ENCODE measurements at regions not wholly inside any gene's neighbourhood (a gene's known extent, or its start where the extent isn't known, plus 50 kb on each side); places are given as distances from the start of the nearest gene placed in this dataset.
"Not testable (repeated sequence)": the region's sequence is repeated elsewhere in the genome, so short reads cannot be mapped to it uniquely, and the experiment has no call there.

- H3K36me3 ChIP-seq (ENCODE audit: control insufficient read depth in 2 of 3, insufficient read depth in 3 of 3, low read length in 3 of 3): no peaks in the 10 kb centered on the region
- FAIRE-seq: no peak
- intact Hi-C loops (cut with DNase I): loop anchor here (10.0 kb wide), 2 partner anchors 210 to 700 kb away; partner anchors contain the start of gene FNDC8
- TF ChIP-seq CTCF (IDR thresholded peaks at IDR 0.05; ENCODE audit: borderline replicate concordance, extremely low read depth, insufficient read depth): no peak
- H3K9me3 ChIP-seq (ENCODE audit: control insufficient read depth in 2 of 3, insufficient read depth in 1 of 3, low read length in 3 of 3): no peaks in the 10 kb centered on the region
- H3K27ac ChIP-seq (ENCODE audit: low read depth in 2 of 2, low read length in 2 of 2): no peak overlapping the region
- H3K9ac ChIP-seq (ENCODE audit: low read length in 3 of 3): no peak overlapping the region
- H3K27me3 ChIP-seq (ENCODE audit: control insufficient read depth, insufficient read depth, low read length): peaks cover 10% of the 10 kb centered on the region
- DNase-seq: no peak
- no peaks in the 10 kb centered on the region for H3K4me1 ChIP-seq (ENCODE audit: control insufficient read depth in 2 of 3, insufficient read depth in 2 of 3, low read depth in 1 of 3, low read length in 3 of 3)
- no peak overlapping the region for H3K4me3 ChIP-seq (ENCODE audit: low read length in 3 of 3)
These were observed 61.9 kb upstream of the CCL1 start for GRCh38 chr17:34424814-34425491.

GRCh38 chr17:34423978-34424813 lies 61.2 kb upstream of the CCL1 start:
- TF ChIP-seq CTCF (IDR thresholded peaks at IDR 0.05; ENCODE audit: borderline replicate concordance, extremely low read depth, insufficient read depth): no peak
- DNase-seq (no peak), FAIRE-seq (no peak)
- H3K27me3 ChIP-seq (ENCODE audit: control insufficient read depth, insufficient read depth, low read length): peaks cover 10% of the 10 kb centered on the region
- H3K4me1 ChIP-seq (ENCODE audit: control insufficient read depth in 2 of 3, insufficient read depth in 2 of 3, low read depth in 1 of 3, low read length in 3 of 3): no peaks in the 10 kb centered on the region
- no peak overlapping the region for H3K27ac ChIP-seq (ENCODE audit: low read depth in 2 of 2, low read length in 2 of 2)
- H3K9me3 ChIP-seq (ENCODE audit: control insufficient read depth in 2 of 3, insufficient read depth in 1 of 3, low read length in 3 of 3): no peaks in the 10 kb centered on the region
- H3K36me3 ChIP-seq (ENCODE audit: control insufficient read depth in 2 of 3, insufficient read depth in 3 of 3, low read length in 3 of 3): no peaks in the 10 kb centered on the region
- no peak overlapping the region for H3K4me3 ChIP-seq (ENCODE audit: low read length in 3 of 3)
- H3K9ac ChIP-seq (ENCODE audit: low read length in 3 of 3): no peak overlapping the region
- intact Hi-C loops (cut with DNase I): loop anchor here (10.0 kb wide), 2 partner anchors 211 to 701 kb away; partner anchors contain the start of gene FNDC8

- H3K9ac ChIP-seq (ENCODE audit: low read length in 3 of 3); DNase-seq; H3K27ac ChIP-seq (ENCODE audit: low read depth in 2 of 2, low read length in 2 of 2); H3K4me1 ChIP-seq (ENCODE audit: control insufficient read depth in 2 of 3, insufficient read depth in 2 of 3, low read depth in 1 of 3, low read length in 3 of 3); H3K36me3 ChIP-seq (ENCODE audit: control insufficient read depth in 2 of 3, insufficient read depth in 3 of 3, low read length in 3 of 3); H3K27me3 ChIP-seq (ENCODE audit: control insufficient read depth, insufficient read depth, low read length); FAIRE-seq; H3K4me3 ChIP-seq (ENCODE audit: low read length in 3 of 3); H3K9me3 ChIP-seq (ENCODE audit: control insufficient read depth in 2 of 3, insufficient read depth in 1 of 3, low read length in 3 of 3): not testable (repeated sequence)
- intact Hi-C loops (cut with DNase I): loop anchor here (10.0 kb wide), 2 partner anchors 211 to 701 kb away; partner anchors contain the start of gene FNDC8
These were observed 60.3 kb upstream of the CCL1 start for GRCh38 chr17:34423315-34423714.

- H3K9ac ChIP-seq (ENCODE audit: low read length in 3 of 3): no peak overlapping the region
- intact Hi-C loops (cut with DNase I): loop anchor here (10.0 kb wide), 2 partner anchors 214 to 704 kb away; partner anchors contain the start of gene FNDC8
- no peak for DNase-seq
- no peaks in the 10 kb centered on the region for H3K4me1 ChIP-seq (ENCODE audit: control insufficient read depth in 2 of 3, insufficient read depth in 2 of 3, low read depth in 1 of 3, low read length in 3 of 3)
- no peak for FAIRE-seq
- H3K4me3 ChIP-seq (ENCODE audit: low read length in 3 of 3): no peak overlapping the region
- H3K27ac ChIP-seq (ENCODE audit: low read depth in 2 of 2, low read length in 2 of 2): no peak overlapping the region
- H3K27me3 ChIP-seq (ENCODE audit: control insufficient read depth, insufficient read depth, low read length): peaks cover 8% of the 10 kb centered on the region
- TF ChIP-seq CTCF (IDR thresholded peaks at IDR 0.05; ENCODE audit: borderline replicate concordance, extremely low read depth, insufficient read depth): peak; percentile 1
- no peaks in the 10 kb centered on the region for H3K36me3 ChIP-seq (ENCODE audit: control insufficient read depth in 2 of 3, insufficient read depth in 3 of 3, low read length in 3 of 3)
- no peaks in the 10 kb centered on the region for H3K9me3 ChIP-seq (ENCODE audit: control insufficient read depth in 2 of 3, insufficient read depth in 1 of 3, low read length in 3 of 3)
These were observed 57.9 kb upstream of the CCL1 start for GRCh38 chr17:34420900-34421299.
